Natural killer cell treated with Interleukin-12 subunit alpha and Interleukin-12 subunit beta and Interleukin-15 and Interleukin-18, amount 100 ng/mL, for 72 hours (primary cell): ENCODE measurements at regions not wholly inside any gene's neighbourhood (a gene's known extent, or its start where the extent isn't known, plus 50 kb on each side); places are given as distances from the start of the nearest gene placed in this dataset.

Source experiments
- ATAC-seq, 2 donors: fragments of 150-1000 bp; cut with Tn5 transposase in 1 of 2; sonication (Bioruptor Pico), chemical (Tn5 transposase) in 1 of 2; 2 replicates each; pipeline ENCODE4 v1.10.0; 2021
- DNase-seq: peaks from one replicate; pipeline ENCODE4 v3.0.0; 2022; ENCODE audit warnings: low spot score
- H3K27ac Mint-ChIP-seq, 2 donors: 1 replicate in 1 of 2; 2 replicates in 1 of 2; pipeline ENCODE4 v1.8.0; 2022; ENCODE audit warnings: mixed read lengths in 2 of 2, mild to moderate bottlenecking in 1 of 2, moderate library complexity in 1 of 2
- H3K27me3 Mint-ChIP-seq, 2 donors: 1 replicate in 1 of 2; 2 replicates in 1 of 2; pipeline ENCODE4 v1.8.0; 2022; ENCODE audit warnings: mixed read lengths in 2 of 2
- H3K36me3 Mint-ChIP-seq: one replicate; pipeline ENCODE4 v1.8.0; 2022; ENCODE audit warnings: mixed read lengths
- H3K4me1 Mint-ChIP-seq, 2 donors: 1 replicate in 1 of 2; 2 replicates in 1 of 2; pipeline ENCODE4 v1.8.0; 2022; ENCODE audit warnings: low read depth in 2 of 2, mixed read lengths in 2 of 2, mild to moderate bottlenecking in 1 of 2
- H3K4me3 Mint-ChIP-seq: one replicate; pipeline ENCODE4 v1.8.0; 2022; ENCODE audit warnings: mixed read lengths
- H3K9me3 Mint-ChIP-seq: 2 replicates; pipeline ENCODE4 v1.8.0; 2022; ENCODE audit warnings: mixed read lengths

GRCh38 chr15:98583771-98584430, 64.4 kb upstream of the IGF1R start:
- H3K27me3 Mint-ChIP-seq, result peaks cover 29 to 53% of the 10 kb centered on the region in 2 donors
- no peak overlapping the region for H3K27ac Mint-ChIP-seq
- H3K9me3 Mint-ChIP-seq, result no peaks in the 10 kb centered on the region
- H3K36me3 Mint-ChIP-seq, result no peaks in the 10 kb centered on the region
- no peaks in the 10 kb centered on the region for H3K4me1 Mint-ChIP-seq
- ATAC-seq (no peak), DNase-seq (no peak)
- no peak overlapping the region for H3K4me3 Mint-ChIP-seq

- no peak for ATAC-seq
- H3K27me3 Mint-ChIP-seq, result peaks cover 35 to 62% of the 10 kb centered on the region in 2 donors
These were observed 62.3 kb upstream of the IGF1R start for GRCh38 chr15:98586066-98586465.

GRCh38 chr15:98592136-98592535, 56.2 kb upstream of the IGF1R start:
- Mint-ChIP-seq H3K9me3 (no peaks in the 10 kb centered on the region), H3K4me3 (no peak overlapping the region), H3K27ac (no peak overlapping the region), H3K36me3 (no peaks in the 10 kb centered on the region), H3K27me3 (peaks cover 22 to 36% of the 10 kb centered on the region in 2 donors), H3K4me1 (no peaks in the 10 kb centered on the region)
- ATAC-seq (no peak), DNase-seq (no peak)

More at GRCh38 chr15:98586066-98586465, 62.3 kb upstream of the IGF1R start:
- no peaks in the 10 kb centered on the region for H3K36me3 Mint-ChIP-seq
- no peak overlapping the region for H3K4me3 Mint-ChIP-seq
- H3K9me3 Mint-ChIP-seq, result no peaks in the 10 kb centered on the region
- DNase-seq, result no peak
- H3K4me1 Mint-ChIP-seq, result no peaks in the 10 kb centered on the region
- H3K27ac Mint-ChIP-seq, result no peak overlapping the region

GRCh38 chr15:98596131-98596530, 52.2 kb upstream of the IGF1R start:
- Mint-ChIP-seq H3K27me3 (peaks cover 19 to 34% of the 10 kb centered on the region in 2 donors), H3K9me3 (no peaks in the 10 kb centered on the region), H3K4me1 (peaks cover 7 to 10% of the 10 kb centered on the region in 2 donors), H3K36me3 (no peaks in the 10 kb centered on the region), H3K27ac (no peak overlapping the region), H3K4me3 (no peak overlapping the region)
- no peak for DNase-seq
- ATAC-seq, result no peak

- Mint-ChIP-seq H3K36me3 (no peaks in the 10 kb centered on the region), H3K9me3 (no peaks in the 10 kb centered on the region), H3K4me1 (peaks cover 7 to 10% of the 10 kb centered on the region in 2 donors), H3K4me3 (no peak overlapping the region), H3K27ac (no peak overlapping the region), H3K27me3 (peaks cover 13 to 29% of the 10 kb centered on the region in 2 donors)
- no peak for ATAC-seq
- DNase-seq, result no peak
These were observed 51.4 kb upstream of the IGF1R start for GRCh38 chr15:98596885-98597392.

GRCh38 chr15:98597666-98598065, 50.7 kb upstream of the IGF1R start:
- H3K27ac Mint-ChIP-seq, result no peak overlapping the region
- peaks cover 13 to 28% of the 10 kb centered on the region in 2 donors for H3K27me3 Mint-ChIP-seq
- no peaks in the 10 kb centered on the region for H3K9me3 Mint-ChIP-seq
- no peaks in the 10 kb centered on the region for H3K36me3 Mint-ChIP-seq
- H3K4me3 Mint-ChIP-seq, result no peak overlapping the region
- DNase-seq (no peak), ATAC-seq (no peak)
- H3K4me1 Mint-ChIP-seq, result peaks cover 7 to 10% of the 10 kb centered on the region in 2 donors
